ENCODE measurements at regions not wholly inside any gene's neighbourhood (a gene's known extent, or its start where the extent isn't known, plus 50 kb on each side); places are given as distances from the start of the nearest gene placed in this dataset.

GRCh38 chr2:436205-436604 is 148.3 kb upstream of the ALKAL2 start:
- H3K4me3 ChIP-seq (ENCODE audit: low read depth, low read length), result no peak overlapping the region
- no peak for TF ChIP-seq CTCF (IDR thresholded peaks at IDR 0.05; ENCODE audit: insufficient read depth, low read depth, low read length)
- DNase-seq (ENCODE audit: low read depth), result no peak

- no peak for TF ChIP-seq CTCF (IDR thresholded peaks at IDR 0.05; ENCODE audit: insufficient read depth, low read depth, low read length)
- no peak overlapping the region for H3K4me3 ChIP-seq (ENCODE audit: low read depth, low read length)
- no peak for DNase-seq (ENCODE audit: low read depth)
These were observed 146.7 kb upstream of the ALKAL2 start for GRCh38 chr2:434625-435024.

- no peak overlapping the region for H3K4me3 ChIP-seq (ENCODE audit: low read depth, low read length)
- DNase-seq (ENCODE audit: low read depth), result no peak
- TF ChIP-seq CTCF (IDR thresholded peaks at IDR 0.05; ENCODE audit: insufficient read depth, low read depth, low read length), result no peak
These were observed 145.3 kb upstream of the ALKAL2 start for GRCh38 chr2:433216-433615.

GRCh38 chr2:430291-431040 is 142.6 kb upstream of the ALKAL2 start:
- DNase-seq (ENCODE audit: low read depth), result no peak
- no peak for TF ChIP-seq CTCF (IDR thresholded peaks at IDR 0.05; ENCODE audit: insufficient read depth, low read depth, low read length)
- H3K4me3 ChIP-seq (ENCODE audit: low read depth, low read length), result no peak overlapping the region

- DNase-seq (ENCODE audit: low read depth), result no peak
- no peak for TF ChIP-seq CTCF (IDR thresholded peaks at IDR 0.05; ENCODE audit: insufficient read depth, low read depth, low read length)
- no peak overlapping the region for H3K4me3 ChIP-seq (ENCODE audit: low read depth, low read length)
These were observed 141.8 kb upstream of the ALKAL2 start for GRCh38 chr2:429575-430254.

GRCh38 chr2:429142-429541 is 141.3 kb upstream of the ALKAL2 start:
- no peak for TF ChIP-seq CTCF (IDR thresholded peaks at IDR 0.05; ENCODE audit: insufficient read depth, low read depth, low read length)
- no peak overlapping the region for H3K4me3 ChIP-seq (ENCODE audit: low read depth, low read length)
- DNase-seq (ENCODE audit: low read depth), result no peak

All from fibroblast of villous mesenchyme (primary cell).